HG03439 (cell line): ENCODE measurements at regions not wholly inside any gene's neighbourhood (a gene's known extent, or its start where the extent isn't known, plus 50 kb on each side); places are given as distances from the start of the nearest gene placed in this dataset.

ENCODE experiments used
- ATAC-seq: cut with Tn5 transposase; IDR thresholded peaks from one replicate; pipeline ENCODE4 v1.9.1; 2021; ENCODE audit warnings: mild to moderate bottlenecking, moderate library complexity; ENCODE audit not compliant: unreplicated experiment

- ATAC-seq, result no peak
Measured at GRCh38 chr10:90175161-90175681, 473.8 kb downstream of the KIF20B start.

GRCh38 chr10:90179696-90180407, 478.5 kb downstream of the KIF20B start:
- no peak for ATAC-seq

GRCh38 chr10:90180886-90181691, 479.7 kb downstream of the KIF20B start:
- ATAC-seq, result no peak

GRCh38 chr10:90192825-90193224, 491.4 kb downstream of the KIF20B start:
- no peak for ATAC-seq

GRCh38 chr10:90193240-90193985, 492.0 kb downstream of the KIF20B start:
- no peak for ATAC-seq

- no peak for ATAC-seq
Measured at GRCh38 chr10:90195288-90195840, 494.0 kb downstream of the KIF20B start.

- no peak for ATAC-seq
Measured at GRCh38 chr10:90197766-90198165, 496.4 kb downstream of the KIF20B start.

- no peak for ATAC-seq
Measured at GRCh38 chr10:90199093-90199492, 497.7 kb downstream of the KIF20B start.

GRCh38 chr10:90199513-90199912, 498.1 kb downstream of the KIF20B start:
- ATAC-seq, result no peak

GRCh38 chr10:90204131-90204955, 503.0 kb downstream of the KIF20B start:
- no peak for ATAC-seq

- no peak for ATAC-seq
Measured at GRCh38 chr10:90204956-90205314, 503.5 kb downstream of the KIF20B start.

- ATAC-seq, result no peak
Measured at GRCh38 chr10:90205340-90205739, 503.9 kb downstream of the KIF20B start.

GRCh38 chr10:90213346-90213745, 512.0 kb downstream of the KIF20B start:
- ATAC-seq, result no peak

GRCh38 chr10:90218846-90219245, 517.5 kb downstream of the KIF20B start:
- no peak for ATAC-seq

- ATAC-seq, result no peak
Measured at GRCh38 chr10:90222372-90222771, 521.0 kb downstream of the KIF20B start.

GRCh38 chr10:90222939-90223338, 521.5 kb downstream of the KIF20B start:
- no peak for ATAC-seq

- no peak for ATAC-seq
Measured at GRCh38 chr10:90224791-90225566, 523.6 kb downstream of the KIF20B start.

- ATAC-seq, result no peak
Measured at GRCh38 chr10:90226517-90226916, 525.1 kb downstream of the KIF20B start.

GRCh38 chr10:90227217-90227656, 525.8 kb downstream of the KIF20B start:
- ATAC-seq, result no peak
